ENCODE measurements at regions not wholly inside any gene's neighbourhood (a gene's known extent, or its start where the extent isn't known, plus 50 kb on each side); places are given as distances from the start of the nearest gene placed in this dataset.
A peak's percentile ranks its signal among the peaks of the same experiment; 100 is the strongest.

GRCh38 chr5:77145666-77146065 is 58.6 kb upstream of the ZBED3 start:
- Histone ChIP-seq H3K4me3 (ENCODE audit: control insufficient read depth in 2 of 3, extremely low read depth in 1 of 3, insufficient read depth in 2 of 3, low read depth in 1 of 3, low read length in 3 of 3) (no peak overlapping the region), H3K79me2 (ENCODE audit: control insufficient read depth, insufficient read depth, low read length) (no peaks in the 10 kb centered on the region), H3K9me3 (ENCODE audit: control insufficient read depth, low read depth, low read length) (no peaks in the 10 kb centered on the region), H2AFZ (ENCODE audit: control insufficient read depth, low read length) (no peak overlapping the region), H3K36me3 (ENCODE audit: control insufficient read depth in 2 of 2, extremely low read depth in 1 of 2, insufficient read depth in 2 of 2, low read length in 2 of 2) (no peaks in the 10 kb centered on the region), H4K20me1 (ENCODE audit: control insufficient read depth, extremely low read depth, insufficient read depth, low read length) (no peaks in the 10 kb centered on the region), H3K27me3 (ENCODE audit: control insufficient read depth, extremely low read depth, insufficient read depth, low read length) (peaks cover 7% of the 10 kb centered on the region), H3K27ac (ENCODE audit: control insufficient read depth, insufficient read depth, low read length) (no peak overlapping the region), H3K4me2 (ENCODE audit: control insufficient read depth, extremely low read depth, insufficient read depth, low read depth, low read length) (no peak overlapping the region), H3K9me1 (ENCODE audit: control insufficient read depth, extremely low read depth, insufficient read depth, low read length) (no peaks in the 10 kb centered on the region), H3K9ac (ENCODE audit: control insufficient read depth, extremely low read depth, insufficient read depth, low read length) (no peak overlapping the region), H3K4me1 (ENCODE audit: control insufficient read depth, extremely low read depth, insufficient read depth, low read length) (peaks cover 3% of the 10 kb centered on the region)
- FAIRE-seq (peak; percentile 44), DNase-seq (ENCODE audit: low read depth, low spot score) (no peak)
- dilution Hi-C loops (cut with MboI; ENCODE audit: extremely low pct_ligation_motif_present, low sequenced_read_pairs), result no loop called here
- TF ChIP-seq CTCF (optimal IDR thresholded peaks at IDR 0.05 in 1 of 3, IDR thresholded peaks at IDR 0.05 in 1 of 3, conservative IDR thresholded peaks at IDR 0.05 in 1 of 3; ENCODE audit: extremely low read depth in 1 of 3, insufficient read depth in 2 of 3, low read length in 3 of 3) (no peak), EZH2 (IDR thresholded peaks at IDR 0.05; ENCODE audit: low read length) (no peak)

GRCh38 chr5:77144837-77145139 is 57.7 kb upstream of the ZBED3 start:
- Histone ChIP-seq H3K27ac (ENCODE audit: control insufficient read depth, insufficient read depth, low read length) (no peak overlapping the region), H3K9ac (ENCODE audit: control insufficient read depth, extremely low read depth, insufficient read depth, low read length) (no peak overlapping the region), H3K9me3 (ENCODE audit: control insufficient read depth, low read depth, low read length) (no peaks in the 10 kb centered on the region), H3K4me2 (ENCODE audit: control insufficient read depth, extremely low read depth, insufficient read depth, low read depth, low read length) (no peak overlapping the region), H3K4me1 (ENCODE audit: control insufficient read depth, extremely low read depth, insufficient read depth, low read length) (peaks cover 3% of the 10 kb centered on the region), H3K79me2 (ENCODE audit: control insufficient read depth, insufficient read depth, low read length) (no peaks in the 10 kb centered on the region), H3K4me3 (ENCODE audit: control insufficient read depth in 2 of 3, extremely low read depth in 1 of 3, insufficient read depth in 2 of 3, low read depth in 1 of 3, low read length in 3 of 3) (no peak overlapping the region), H3K9me1 (ENCODE audit: control insufficient read depth, extremely low read depth, insufficient read depth, low read length) (no peaks in the 10 kb centered on the region), H4K20me1 (ENCODE audit: control insufficient read depth, extremely low read depth, insufficient read depth, low read length) (no peaks in the 10 kb centered on the region), H3K36me3 (ENCODE audit: control insufficient read depth in 2 of 2, extremely low read depth in 1 of 2, insufficient read depth in 2 of 2, low read length in 2 of 2) (no peaks in the 10 kb centered on the region), H2AFZ (ENCODE audit: control insufficient read depth, low read length) (no peak overlapping the region), H3K27me3 (ENCODE audit: control insufficient read depth, extremely low read depth, insufficient read depth, low read length) (peaks cover 7% of the 10 kb centered on the region)
- FAIRE-seq (no peak), DNase-seq (ENCODE audit: low read depth, low spot score) (no peak)
- dilution Hi-C loops (cut with MboI; ENCODE audit: extremely low pct_ligation_motif_present, low sequenced_read_pairs), result no loop called here
- no peak for TF ChIP-seq CTCF (optimal IDR thresholded peaks at IDR 0.05 in 1 of 3, IDR thresholded peaks at IDR 0.05 in 1 of 3, conservative IDR thresholded peaks at IDR 0.05 in 1 of 3; ENCODE audit: extremely low read depth in 1 of 3, insufficient read depth in 2 of 3, low read length in 3 of 3)
- TF ChIP-seq EZH2 (IDR thresholded peaks at IDR 0.05; ENCODE audit: low read length), result no peak

Measured in keratinocyte (primary cell).